ENCODE measurements at regions not wholly inside any gene's neighbourhood (a gene's known extent, or its start where the extent isn't known, plus 50 kb on each side); places are given as distances from the start of the nearest gene placed in this dataset.
"Not testable (repeated sequence)": the region's sequence is repeated elsewhere in the genome, so short reads cannot be mapped to it uniquely, and the experiment has no call there.

DNA sequence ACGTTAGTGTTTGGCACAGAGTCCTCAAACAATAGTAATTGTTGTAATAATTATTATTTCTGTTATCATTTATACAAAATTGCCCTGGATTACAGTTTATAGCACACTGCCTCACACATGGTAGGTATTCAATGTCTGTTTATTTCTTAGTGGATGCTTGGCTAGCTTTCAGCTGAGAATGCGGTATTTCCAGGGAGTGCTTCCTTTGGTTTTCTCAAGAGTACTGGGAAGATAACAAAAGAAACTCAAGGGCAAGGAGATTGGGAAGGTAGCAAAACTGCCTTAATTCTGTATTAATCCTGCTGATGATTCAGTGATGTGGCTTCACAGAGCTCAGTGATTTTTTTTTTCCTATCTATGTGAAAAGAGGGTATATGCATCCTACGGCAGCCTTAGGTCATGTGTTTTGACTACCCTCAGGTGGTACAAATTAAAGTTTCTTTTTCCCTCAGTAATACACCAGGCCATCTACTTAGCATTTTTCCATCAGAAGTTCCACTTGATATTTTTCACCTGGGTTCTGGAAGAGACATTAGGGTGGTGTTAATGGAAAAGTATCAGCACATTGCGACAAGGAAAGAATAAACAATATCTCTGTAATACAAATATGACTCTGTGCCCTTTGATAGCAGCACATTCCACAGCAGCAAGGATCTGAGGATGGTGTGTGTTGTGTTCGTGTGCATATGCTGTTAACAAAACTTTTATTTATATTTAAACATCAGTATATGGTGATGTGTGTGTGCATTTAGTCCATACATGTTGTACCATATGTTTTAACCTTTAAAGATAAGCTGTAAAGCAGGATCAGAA is 124.3 kb upstream of the RASGEF1B start:
- no peak for DNase-seq (ENCODE audit: low spot score)

DNA sequence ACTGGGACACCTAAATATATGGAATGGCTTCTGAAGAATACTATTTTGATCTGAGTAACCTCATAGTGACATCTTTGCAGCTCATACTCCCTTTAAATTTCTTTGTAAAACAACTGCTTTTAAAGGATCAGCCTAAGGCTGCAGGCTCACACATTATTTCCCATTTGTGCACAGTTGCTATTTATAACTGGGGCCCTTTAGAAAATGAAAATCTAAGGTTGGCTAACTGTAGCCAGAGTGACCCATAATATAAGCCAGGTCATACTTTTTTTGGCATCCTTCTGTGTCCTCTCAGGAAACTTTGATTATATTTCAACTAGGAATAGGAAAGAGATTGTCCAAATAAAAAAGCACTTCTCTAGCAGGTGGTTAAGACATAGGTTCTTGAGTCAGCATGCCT is 123.6 kb upstream of the RASGEF1B start:
- DNase-seq (ENCODE audit: low spot score): no peak

DNA sequence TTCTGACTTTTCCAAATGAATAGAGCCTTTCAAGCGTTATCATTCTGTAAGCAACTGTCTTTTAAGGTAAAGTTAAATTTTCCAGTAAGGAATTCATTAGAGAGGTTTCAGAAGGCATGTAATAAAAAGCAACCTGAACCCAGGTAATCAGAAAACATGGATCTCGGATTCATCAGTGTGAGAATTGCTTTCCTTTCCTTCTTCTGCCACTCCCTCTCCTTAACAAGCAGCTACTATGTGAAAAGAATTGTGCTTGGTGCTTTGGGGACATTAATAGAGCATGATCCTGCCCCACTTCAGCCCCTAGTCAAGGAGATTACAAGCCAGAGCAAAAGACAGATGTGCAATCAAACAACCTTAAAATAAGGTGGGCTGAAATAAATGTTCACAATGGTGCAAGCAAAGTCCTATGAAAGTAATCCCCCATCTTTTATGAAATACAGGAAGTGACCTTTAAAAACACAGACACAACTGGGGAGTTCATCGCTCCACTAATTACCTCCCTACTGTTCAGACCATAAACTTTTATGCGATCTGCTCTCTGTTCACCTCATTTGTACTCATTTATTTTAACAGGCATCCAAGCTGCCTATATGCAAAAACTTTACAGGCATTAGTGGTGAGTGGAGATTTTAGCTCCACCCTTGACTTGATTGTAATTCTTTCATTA is 122.9 kb upstream of the RASGEF1B start:
- DNase-seq (ENCODE audit: low spot score): no peak

DNA sequence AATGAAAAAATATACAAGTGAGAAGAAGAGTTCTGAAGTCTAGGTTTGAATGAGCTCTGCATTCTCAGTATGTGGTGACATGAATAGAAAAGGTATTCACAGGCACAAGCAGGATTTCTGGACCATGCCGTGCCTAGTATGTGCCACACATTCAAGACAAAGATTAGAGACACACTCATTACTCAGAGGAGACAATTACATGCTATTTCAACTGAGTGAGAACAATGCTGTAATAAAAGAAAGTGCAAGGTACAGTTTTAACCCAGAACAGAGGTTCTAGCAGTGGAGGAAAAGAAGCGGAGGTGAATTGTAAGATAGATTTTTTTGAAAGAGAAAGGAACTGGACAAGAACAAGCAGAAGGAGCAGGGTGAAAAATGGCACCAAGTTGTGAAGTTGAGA is 121.0 kb upstream of the RASGEF1B start:
- no peak for DNase-seq (ENCODE audit: low spot score)

DNA sequence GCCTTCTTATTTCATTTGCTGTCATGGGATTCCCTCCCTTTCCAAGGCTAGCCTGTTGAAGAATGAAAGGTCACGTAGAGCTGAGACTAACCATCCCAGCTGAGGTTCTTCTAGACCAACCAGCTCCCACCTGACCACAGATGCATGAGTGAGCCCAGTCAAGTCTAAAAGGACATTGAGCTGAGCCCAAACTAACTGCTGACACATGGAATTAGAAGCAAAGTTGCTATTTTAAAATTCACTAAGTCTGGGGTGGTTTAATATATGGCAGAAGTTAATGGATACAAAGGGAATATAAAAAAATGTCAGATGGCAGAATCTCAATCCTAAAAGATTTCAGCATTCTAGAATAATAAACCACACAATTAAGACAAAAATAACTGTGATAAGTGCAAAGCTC is 118.9 kb upstream of the RASGEF1B start:
- no peak for DNase-seq (ENCODE audit: low spot score)

DNA sequence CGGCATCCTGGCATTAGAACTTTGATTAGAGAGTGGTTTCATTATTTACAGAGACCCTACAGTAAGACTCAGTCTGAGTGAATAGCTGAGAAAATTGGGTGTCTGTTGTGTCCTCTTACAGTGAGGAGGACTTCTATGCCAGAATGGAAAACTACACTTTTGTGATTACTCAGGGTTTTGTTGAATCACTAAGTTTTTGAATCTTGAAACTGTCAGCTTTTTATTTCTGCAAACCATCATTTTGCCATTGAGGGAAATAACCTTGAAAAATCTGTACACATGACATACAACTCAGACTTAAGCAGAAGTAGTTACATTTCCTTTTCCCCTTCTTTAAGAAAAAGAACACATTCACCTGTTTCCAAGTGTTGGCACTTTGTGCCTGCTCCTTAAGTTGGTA is 117.6 kb upstream of the RASGEF1B start:
- no peak for DNase-seq (ENCODE audit: low spot score)

DNA sequence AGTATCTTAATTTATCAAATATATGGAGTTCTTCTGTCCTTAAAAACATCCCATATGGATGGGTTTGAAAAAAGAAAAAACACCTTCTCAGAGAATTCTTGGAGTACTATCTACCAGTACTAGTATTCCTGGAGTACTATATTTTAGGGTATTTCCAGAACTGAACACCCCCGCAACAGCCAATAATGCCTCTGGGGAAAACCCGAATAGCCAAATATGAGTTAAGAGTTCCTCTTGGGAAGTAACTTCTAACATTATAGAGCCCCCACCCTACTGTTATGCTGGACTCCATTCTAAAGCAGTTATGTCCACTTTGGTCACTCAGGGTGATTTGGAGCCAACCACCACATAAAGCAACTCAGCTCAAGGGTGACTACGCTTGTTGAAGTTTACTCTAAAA is 115.0 kb upstream of the RASGEF1B start:
- no peak for DNase-seq (ENCODE audit: low spot score)

DNA sequence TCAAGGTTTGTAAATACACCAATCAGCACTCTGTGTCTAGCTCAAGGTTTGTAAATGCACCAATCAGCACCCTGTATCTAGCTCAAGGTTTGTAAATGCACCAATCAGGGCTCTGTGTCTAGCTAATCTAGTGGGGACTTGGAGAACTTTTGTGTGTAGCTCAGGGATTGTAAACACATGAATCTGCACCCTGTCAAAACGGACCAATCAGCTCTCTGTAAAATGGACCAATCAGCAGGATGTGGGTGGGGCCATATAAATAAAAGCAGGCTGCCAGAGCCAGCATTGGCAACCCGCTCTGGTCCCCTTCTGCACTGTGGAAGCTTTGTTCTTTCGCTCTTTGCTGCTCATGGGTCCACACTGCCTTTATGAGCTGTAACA is 109.3 kb upstream of the RASGEF1B start:
- DNase-seq (ENCODE audit: low spot score): not testable (repeated sequence)

DNA sequence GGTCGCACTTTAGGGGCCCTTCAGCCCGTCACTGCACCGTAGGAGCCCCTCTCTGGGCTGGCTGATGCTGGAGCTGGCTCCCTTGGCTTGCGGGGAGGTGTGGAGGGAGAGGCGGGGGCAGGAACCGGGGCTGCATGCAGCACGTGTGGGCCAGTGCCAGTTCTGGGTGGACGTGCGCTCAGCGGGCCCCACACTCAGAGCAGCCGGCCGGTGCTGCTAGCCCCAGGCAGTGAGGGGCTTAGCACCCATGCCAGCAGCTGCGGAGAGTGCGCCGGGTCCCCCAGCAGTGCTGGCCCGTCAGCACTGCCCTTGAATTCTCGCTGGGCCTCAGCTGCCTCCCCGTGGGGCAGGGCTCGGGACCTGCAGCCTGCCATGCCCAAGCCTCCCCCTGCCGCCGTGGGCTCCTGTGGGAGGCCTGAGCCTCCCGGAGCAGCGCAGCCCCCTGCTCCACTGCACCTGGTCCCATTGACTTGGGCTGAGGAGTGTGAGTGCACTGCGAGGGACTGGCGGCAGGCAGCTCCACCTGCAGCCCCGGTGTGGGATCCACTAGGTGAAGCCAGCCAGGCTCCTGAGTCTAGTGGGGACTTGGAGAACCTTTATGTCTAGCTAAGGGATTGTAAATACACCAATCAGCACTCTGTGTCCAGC is 108.8 kb upstream of the RASGEF1B start:
- no peak for DNase-seq (ENCODE audit: low spot score)

DNA sequence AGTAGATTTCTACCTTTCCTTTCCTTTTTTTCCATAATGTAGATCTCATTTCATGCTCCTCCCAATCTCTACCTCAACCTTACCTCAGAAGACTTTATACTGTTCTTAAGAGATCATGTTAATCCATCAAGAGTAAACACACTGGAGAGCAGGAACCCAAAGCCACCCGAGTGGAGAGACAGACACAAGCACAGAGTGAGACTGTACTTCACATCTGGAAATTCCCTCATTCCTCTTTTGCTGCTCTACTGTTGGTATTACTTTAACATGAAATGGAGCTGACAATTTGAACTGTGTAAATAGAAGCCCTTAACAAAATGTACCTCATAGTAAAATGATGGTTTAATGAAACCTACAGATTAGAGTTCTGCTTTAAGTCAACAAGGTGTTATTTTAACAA is 105.7 kb upstream of the RASGEF1B start:
- DNase-seq (ENCODE audit: low spot score): no peak

DNA sequence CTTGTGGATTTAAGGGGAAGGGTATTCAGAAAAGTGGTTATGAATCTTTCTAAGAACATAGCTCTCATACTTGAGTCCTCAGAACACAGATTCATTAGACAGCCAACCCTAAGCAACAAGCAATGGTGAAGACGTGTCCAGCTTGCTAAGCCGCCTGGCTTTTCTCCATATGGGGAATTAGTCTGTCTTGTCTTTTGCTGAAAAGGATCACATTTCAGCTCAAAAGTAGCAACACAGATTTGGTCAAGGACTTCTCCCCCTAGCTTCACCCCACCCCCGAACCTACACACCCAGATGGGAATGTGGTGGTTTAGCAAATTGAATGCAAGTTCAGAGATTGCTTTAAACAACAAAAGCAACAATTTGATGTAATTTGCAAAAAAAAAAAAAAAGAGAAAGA is 103.3 kb upstream of the RASGEF1B start:
- no peak for DNase-seq (ENCODE audit: low spot score)

DNA sequence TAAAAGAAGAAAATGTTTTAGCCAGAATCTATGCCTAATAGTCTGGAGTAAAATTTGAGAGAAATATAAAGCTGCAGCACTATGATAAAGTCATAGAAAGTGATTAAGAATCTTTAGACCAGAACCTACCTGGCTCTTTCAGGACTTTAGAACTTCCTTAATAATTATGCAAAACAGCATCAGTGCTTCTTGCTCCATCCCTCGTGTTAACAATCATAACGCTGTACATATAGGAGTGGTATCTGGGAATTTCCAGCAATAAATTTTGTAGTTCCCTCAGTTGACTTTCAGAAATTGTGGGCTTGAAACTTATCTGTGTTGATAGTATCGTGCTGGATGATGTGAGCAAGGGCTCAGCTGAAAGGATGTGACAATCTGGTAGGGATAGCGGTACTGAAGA is 102.1 kb upstream of the RASGEF1B start:
- DNase-seq (ENCODE audit: low spot score): no peak

DNA sequence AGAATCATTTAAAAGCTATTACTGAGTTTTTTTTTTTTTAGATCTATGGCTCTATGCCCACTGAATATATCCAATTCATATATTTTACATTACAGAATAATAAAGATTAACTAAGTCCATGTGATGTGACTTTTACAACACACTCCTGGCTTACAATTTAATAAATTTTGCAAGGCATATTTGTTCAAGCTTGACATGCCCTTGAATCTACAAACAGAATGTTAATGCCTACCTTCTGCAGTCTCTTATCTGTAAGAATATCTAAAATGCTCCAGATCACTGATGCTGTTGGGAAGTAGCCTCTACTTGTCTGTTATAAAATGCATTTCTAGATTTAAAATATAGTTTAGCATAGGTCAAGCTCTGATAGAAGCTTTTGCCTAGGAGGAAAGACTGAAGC is 100.7 kb upstream of the RASGEF1B start:
- DNase-seq (ENCODE audit: low spot score): no peak

DNA sequence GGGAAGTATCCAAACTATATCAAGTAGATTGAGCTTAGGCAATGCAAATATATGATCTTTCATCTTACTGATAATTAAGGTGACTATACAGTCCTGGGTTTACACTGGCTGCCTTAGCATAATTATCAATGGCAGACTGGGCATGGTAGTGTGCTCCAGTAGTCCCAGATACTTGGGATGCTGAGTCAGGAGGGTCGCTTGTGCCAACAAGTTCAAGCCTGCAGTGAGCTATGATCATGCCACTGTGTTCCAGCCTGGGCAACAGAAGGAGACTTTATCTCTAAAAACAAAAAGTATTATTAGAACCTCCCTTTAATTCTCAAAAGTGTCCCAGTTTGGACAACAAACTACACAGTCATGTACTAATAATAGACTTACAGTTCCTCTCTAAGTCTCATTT is 99.4 kb upstream of the RASGEF1B start:
- no peak for DNase-seq (ENCODE audit: low spot score)

DNA sequence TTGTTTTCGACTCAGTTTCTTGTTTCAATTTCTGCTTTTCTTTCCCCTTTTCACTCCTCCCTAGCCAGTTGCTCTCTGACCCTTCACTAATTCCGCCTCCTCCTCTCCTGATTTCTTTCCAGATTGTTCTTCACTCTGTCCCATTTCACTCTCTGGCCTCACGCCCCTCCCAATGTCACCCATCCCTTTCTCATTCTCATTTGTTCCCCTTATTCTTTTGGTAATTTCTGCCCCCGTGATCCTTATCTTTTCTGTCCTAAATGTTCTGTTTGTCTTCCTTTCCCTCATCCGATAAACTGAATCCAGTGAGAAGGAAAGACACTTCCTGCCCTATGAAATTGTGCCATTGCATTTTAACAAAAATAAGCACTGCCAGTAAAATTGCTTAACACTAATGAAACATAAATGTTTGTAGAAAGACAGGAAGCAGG is 94.5 kb upstream of the RASGEF1B start:
- no peak for DNase-seq (ENCODE audit: low spot score)

DNA sequence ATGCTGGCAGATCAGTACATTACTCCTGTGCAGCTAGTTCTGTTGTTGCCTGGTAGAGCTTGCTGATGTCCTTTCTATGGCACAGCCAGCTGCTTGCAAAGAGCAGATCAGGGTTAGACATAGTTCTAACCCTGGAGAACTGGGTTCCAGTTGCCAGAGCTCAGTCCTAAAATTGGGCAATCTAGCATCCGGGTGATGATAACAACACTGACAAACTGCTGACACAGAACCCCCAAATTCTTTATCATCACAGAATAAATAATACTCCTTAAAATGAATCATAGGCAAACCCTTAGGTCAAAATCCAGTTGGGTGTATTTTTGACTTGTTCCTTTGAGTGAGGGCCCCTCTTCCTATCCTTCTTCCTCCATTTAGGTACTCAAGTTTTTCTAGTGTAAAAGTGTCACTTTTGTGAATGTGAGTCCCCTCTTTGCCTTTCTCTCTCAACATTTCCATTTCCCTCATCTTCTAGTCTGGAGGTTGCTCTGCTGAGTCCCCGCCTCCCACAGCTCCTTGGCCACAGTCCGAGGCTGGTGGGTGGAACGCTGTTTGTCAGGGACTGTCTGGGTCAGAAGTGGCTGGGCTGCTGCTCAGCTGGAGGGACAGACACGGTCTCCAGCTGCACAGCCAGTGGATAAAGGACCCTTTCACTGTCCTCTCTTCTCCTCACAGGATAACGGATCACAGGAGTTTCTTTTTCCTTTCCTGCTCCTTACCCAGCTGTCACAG is 93.6 kb upstream of the RASGEF1B start:
- DNase-seq (ENCODE audit: low spot score): no peak

DNA sequence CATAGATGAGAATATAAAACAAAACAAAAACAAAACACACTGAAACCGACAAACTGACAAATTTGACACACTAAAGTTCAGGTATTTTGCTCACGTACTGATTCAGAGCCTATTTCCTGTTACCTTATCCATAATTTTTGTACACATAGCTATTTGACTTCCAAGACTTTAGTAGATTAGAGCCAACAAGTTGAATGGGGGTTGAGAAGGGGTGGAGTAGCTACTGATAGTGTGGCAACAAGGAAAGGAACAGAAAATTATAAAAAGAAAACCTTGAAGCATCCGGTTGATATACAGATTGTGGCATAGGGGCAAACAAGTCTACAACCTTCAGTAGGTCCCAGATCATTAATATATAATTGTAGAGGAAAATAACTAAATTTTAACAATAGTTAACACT is 92.3 kb upstream of the RASGEF1B start:
- no peak for DNase-seq (ENCODE audit: low spot score)

DNA sequence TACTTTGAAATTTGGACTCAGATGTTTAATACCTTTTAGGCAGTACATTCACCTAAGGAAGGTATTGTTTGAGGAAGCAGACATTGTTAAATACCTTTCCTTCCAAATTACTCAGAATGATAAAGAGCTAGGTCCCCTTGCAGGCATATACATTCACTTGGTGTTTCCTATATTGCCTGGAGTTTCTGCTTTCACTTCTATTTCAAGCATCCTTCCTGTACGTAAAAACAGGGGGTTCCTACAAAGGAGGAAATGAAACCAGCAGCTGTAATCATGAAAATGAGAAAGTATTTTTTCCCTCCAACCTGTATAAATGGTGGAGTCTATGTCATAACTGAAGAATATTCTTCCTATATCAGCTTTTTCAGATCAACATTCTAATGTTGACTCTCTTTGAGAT is 90.4 kb upstream of the RASGEF1B start:
- DNase-seq (ENCODE audit: low spot score): no peak

DNA sequence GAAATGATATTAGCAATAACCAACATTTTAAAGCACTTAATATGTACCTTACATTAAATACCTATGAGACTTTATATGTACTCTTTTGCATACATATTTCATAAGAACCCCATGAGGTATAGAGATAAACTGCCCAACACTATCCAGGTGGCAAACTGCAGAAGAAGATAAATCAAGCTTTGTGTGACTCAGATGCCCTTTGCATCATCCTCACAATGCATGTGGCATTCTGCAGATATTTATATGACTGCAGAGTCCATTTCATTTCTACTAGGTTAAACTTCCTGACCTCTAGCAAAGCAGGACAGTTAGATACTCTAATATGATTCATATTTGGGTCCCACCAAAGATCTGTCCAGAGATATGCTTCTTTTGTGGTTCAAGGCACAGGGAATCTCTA is 85.6 kb upstream of the RASGEF1B start:
- no peak for DNase-seq (ENCODE audit: low spot score)

DNA sequence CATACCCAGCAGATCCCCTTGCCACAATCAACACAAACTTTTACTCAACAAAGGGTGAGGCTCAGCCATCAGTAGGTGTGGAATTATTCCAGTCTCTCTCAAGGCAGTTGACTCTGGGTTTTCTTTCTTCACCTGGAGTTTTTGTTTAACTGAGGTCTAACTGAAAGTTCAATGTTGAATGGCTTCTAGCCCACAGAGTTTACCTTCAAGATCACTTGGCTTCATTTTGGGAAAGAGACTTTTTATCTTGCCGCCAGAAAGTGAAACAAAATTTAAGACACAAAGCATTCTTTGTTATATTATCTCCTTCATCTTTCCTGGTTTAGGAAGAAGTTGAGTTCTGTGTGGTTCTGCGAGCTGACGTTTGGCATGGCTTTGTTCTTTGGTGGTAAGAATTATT is 83.8 kb upstream of the RASGEF1B start:
- no peak for DNase-seq (ENCODE audit: low spot score)

DNA sequence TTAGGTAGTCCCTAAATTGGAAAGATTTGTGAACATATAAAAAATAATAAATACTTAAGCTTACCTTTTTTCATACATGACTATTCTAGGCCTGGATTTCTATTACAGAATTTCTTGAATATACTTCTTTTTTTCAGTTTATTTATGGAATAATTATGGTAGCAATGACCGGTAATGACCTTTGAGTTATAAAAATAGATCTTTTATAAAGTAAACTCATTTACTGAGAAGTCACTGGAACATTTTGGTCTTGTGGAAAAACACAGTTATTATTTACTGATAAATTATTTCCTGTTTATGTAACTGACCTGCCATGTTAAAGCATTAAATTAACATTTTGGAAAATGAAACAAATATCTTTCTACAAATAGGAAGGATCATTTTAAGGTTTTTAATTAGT is 80.4 kb upstream of the RASGEF1B start:
- DNase-seq (ENCODE audit: low spot score): no peak

DNA sequence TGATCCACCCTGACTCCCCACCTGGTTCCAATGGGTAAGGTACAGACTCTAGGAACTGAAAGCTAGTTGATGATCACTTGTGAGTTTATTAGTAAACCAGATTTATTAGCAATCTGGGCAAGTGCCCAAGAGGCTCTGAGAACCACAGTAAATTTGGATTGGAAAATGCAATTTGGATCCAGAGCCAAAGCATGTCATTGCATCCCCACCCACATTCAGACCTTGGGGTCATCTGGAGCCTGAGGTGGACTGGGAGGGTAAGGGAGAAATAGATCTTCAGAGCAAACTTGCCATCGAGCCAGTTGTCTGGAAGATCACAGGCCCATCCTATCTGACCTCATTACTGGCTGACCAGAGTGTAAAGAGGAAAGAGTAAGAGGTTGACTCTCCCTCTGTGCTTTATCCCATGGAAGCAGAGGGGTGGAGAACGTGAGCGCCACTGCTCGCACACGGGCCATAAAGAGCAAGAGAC is 78.7 kb upstream of the RASGEF1B start:
- DNase-seq (ENCODE audit: low spot score): no peak

DNA sequence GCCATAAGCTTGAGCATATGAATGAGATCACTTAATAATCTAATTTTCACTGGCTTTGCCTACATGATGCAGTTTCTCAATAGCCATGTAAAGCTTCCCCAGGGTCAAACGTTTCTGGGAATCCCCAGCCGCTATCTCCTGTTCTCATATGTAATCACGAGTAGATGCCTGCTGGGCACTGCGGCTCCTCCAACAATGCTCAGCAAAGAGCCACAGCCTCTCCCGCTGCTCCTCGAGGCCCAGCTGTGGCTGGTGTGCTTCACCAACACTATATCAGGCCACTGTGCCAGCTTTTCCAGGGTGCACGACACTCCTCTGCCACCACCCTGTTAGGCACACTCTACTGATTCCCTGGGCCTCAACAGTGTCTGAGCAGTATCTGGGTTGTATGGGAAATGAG is 78.3 kb upstream of the RASGEF1B start:
- DNase-seq (ENCODE audit: low spot score): no peak

Measured in RKO (cell line).